B cell (primary cell): ENCODE measurements at regions not wholly inside any gene's neighbourhood (a gene's known extent, or its start where the extent isn't known, plus 50 kb on each side); places are given as distances from the start of the nearest gene placed in this dataset.

ENCODE experiments used
- CTCF ChIP-seq: fragments of 200-600 bp; IDR thresholded peaks from one replicate; pipeline ENCODE4 v1.8.0; 2022; ENCODE audit warnings: antibody characterized with exemption, mild to moderate bottlenecking
- EZH2 ChIP-seq: IDR thresholded peaks from 2 replicates; pipeline ENCODE4 v1.6.1; 2012; ENCODE audit warnings: borderline replicate concordance, low read depth, mild to moderate bottlenecking, moderate library complexity, low read length; ENCODE audit not compliant: insufficient read depth, poor library complexity, severe bottlenecking

GRCh38 chr7:55629051-55629677 is 56.9 kb upstream of the VOPP1 start:
- TF ChIP-seq CTCF = no peak
- TF ChIP-seq EZH2 = no peak
